Suprapubic skin (tissue), 4 donors: ENCODE measurements at regions not wholly inside any gene's neighbourhood (a gene's known extent, or its start where the extent isn't known, plus 50 kb on each side); places are given as distances from the start of the nearest gene placed in this dataset.

ENCODE experiments used
- EP300 ChIP-seq: sonication (generic); formaldehyde crosslinking; IDR thresholded peaks from one replicate; pipeline ENCODE4 v1.6.1; 2017; ENCODE audit warnings: antibody characterized with exemption
- POLR2A ChIP-seq, 2 donors: fragments of 450-650 bp; IDR thresholded peaks; one replicate each; pipeline ENCODE4 v1.6.1; 2017; ENCODE audit warnings: antibody characterized with exemption in 2 of 2, mild to moderate bottlenecking in 2 of 2, moderate library complexity in 2 of 2
- POLR2AphosphoS5 ChIP-seq, 3 donors: sonication (generic); formaldehyde crosslinking; IDR thresholded peaks; one replicate each; pipeline ENCODE4 v1.6.1; 2017; ENCODE audit warnings: antibody characterized with exemption in 3 of 3
- TF ChIP-seq, protein P1 (sequence below), 2 donors: fragments of 200-600 bp in 1 of 2; fragments of 450-650 bp in 1 of 2; sonication (generic) in 1 of 2; IDR thresholded peaks; one replicate each; pipeline ENCODE4 v1.5.1; 2016 to 2019; ENCODE audit warnings: antibody characterized with exemption in 2 of 2, mild to moderate bottlenecking in 1 of 2, moderate library complexity in 1 of 2

DNA sequence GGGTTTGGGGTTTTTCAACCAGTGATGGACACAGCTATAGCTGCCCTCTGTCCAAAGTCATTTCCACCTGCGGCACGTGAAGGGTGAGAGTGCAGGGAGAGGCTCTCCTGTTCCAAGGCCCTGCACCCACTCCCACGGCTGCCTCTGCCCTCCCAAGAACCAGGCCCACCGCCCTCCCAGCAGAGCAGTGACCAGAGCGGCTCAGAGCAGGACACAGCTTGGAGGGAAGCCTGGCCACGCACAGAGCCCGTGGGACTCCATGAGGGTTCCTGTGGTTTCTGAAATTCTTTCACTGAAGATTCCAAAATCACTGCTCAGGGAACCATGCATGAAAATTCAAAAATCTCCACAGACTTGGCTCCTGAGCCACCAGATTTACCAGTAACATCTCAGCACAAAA is 67.3 kb upstream of the SALL3 start:
- TF ChIP-seq, protein P1, sequence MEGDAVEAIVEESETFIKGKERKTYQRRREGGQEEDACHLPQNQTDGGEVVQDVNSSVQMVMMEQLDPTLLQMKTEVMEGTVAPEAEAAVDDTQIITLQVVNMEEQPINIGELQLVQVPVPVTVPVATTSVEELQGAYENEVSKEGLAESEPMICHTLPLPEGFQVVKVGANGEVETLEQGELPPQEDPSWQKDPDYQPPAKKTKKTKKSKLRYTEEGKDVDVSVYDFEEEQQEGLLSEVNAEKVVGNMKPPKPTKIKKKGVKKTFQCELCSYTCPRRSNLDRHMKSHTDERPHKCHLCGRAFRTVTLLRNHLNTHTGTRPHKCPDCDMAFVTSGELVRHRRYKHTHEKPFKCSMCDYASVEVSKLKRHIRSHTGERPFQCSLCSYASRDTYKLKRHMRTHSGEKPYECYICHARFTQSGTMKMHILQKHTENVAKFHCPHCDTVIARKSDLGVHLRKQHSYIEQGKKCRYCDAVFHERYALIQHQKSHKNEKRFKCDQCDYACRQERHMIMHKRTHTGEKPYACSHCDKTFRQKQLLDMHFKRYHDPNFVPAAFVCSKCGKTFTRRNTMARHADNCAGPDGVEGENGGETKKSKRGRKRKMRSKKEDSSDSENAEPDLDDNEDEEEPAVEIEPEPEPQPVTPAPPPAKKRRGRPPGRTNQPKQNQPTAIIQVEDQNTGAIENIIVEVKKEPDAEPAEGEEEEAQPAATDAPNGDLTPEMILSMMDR (IDR thresholded peaks at IDR 0.05): no peak
- no peak for TF ChIP-seq POLR2AphosphoS5 (IDR thresholded peaks at IDR 0.05)
- TF ChIP-seq POLR2A (IDR thresholded peaks at IDR 0.05): no peak
- TF ChIP-seq EP300: no peak
